HG02610 (cell line): ENCODE measurements at regions not wholly inside any gene's neighbourhood (a gene's known extent, or its start where the extent isn't known, plus 50 kb on each side); places are given as distances from the start of the nearest gene placed in this dataset.
"Not testable (repeated sequence)": the region's sequence is repeated elsewhere in the genome, so short reads cannot be mapped to it uniquely, and the experiment has no call there.

ENCODE experiments used
- ATAC-seq: cut with Tn5 transposase; IDR thresholded peaks from one replicate; pipeline ENCODE4 v1.9.1; 2021; ENCODE audit warnings: mild to moderate bottlenecking, moderate library complexity; ENCODE audit not compliant: unreplicated experiment

DNA sequence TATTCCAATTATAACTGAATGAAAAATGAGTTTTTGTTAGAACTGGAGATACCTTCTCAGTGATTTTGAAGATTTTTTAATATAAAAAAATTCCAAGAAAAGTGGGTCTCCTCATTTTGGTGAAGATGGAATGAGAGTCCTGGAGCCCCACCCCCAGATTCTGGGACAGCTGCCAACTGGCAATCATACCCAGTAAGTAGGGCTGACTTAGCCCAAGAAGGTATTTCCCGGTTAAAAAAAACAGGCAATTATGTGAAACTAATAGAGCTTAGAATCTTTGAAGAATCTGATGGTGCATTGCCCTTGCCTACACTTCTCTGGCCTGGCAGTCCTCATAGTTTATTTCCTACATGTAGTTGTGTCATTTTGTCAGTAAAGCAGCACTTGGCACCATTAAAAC, 52.8 kb upstream of the VWDE start:
- ATAC-seq, result no peak

DNA sequence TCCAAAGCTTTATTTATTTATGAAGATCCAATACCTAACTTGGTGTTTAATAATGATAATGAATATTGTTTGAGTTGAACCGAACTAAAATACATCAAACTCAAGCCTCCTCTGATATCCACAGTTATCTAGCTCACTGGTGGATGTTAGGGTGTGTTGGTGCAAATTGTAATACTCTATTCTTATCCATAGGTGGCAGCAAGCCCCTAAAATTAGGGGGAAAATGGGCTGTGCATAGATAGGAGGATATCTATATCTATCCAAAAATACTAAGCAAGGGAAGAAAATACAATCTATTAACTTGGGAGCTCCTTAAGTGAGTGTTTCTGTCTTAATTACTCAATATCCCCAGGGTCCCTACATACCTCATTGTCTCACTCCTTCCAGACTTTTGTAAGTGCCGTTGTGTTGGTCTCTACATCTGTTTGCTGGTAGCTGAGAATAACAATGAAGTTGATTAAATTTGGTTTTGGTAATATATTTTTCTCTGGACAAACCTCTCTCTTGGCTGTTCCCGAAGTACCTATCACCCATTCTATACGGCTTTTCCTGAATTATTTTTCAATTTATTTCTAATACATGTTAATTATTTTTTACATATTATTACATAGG, 55.0 kb upstream of the VWDE start:
- ATAC-seq, result peak; percentile 97

GRCh38 chr7:12467837-12468236, 64.2 kb upstream of the VWDE start:
- ATAC-seq, result no peak

- ATAC-seq, result no peak
Observed at GRCh38 chr7:12469568-12469967, 65.9 kb upstream of the VWDE start.

GRCh38 chr7:12470930-12471329, 67.3 kb upstream of the VWDE start:
- no peak for ATAC-seq

DNA sequence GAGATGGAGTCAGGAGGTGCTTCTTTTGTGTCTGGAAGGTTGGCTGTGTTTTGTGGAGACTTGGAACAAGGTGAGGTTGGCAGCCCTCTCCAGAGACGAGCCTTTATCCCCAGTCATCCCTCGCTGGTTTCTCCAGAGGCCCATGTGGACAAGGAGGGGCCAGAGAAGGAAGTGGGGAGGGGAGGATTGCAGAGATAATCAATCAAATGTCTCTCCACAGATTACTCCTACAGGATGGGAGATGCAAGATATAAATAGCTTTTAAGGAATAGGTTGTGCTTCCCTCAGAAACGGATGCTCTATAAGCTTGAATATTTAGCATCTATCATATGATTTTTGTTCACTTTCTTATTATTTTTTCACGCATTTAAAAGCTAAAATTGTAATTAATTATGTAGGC, 70.4 kb upstream of the VWDE start:
- no peak for ATAC-seq

- ATAC-seq, result no peak
Observed at GRCh38 chr7:12475362-12476063, 71.8 kb upstream of the VWDE start.

GRCh38 chr7:12477620-12478019, 74.0 kb upstream of the VWDE start:
- ATAC-seq, result no peak

DNA sequence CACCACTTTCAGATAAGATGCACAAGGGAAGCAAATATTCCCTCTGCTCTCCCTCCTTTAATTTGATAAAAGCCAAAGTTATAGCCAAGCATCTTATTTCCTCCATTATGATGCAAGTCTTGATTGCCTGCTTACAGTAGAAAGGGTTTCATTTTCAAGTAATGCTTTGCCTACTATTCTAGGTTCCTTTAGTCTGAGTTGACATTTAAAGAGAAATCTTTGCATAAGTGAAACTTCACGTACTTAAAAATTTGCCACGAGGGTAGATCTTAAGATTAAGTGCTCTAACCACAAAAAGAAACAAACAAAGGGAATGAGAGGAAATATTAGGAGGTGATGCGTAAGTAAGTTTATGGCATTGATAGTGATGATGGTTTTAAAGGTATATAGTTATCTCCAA, 78.1 kb upstream of the VWDE start:
- ATAC-seq, result peak; percentile 88

- no peak for ATAC-seq
Observed at GRCh38 chr7:12485845-12486244, 82.2 kb upstream of the VWDE start.

DNA sequence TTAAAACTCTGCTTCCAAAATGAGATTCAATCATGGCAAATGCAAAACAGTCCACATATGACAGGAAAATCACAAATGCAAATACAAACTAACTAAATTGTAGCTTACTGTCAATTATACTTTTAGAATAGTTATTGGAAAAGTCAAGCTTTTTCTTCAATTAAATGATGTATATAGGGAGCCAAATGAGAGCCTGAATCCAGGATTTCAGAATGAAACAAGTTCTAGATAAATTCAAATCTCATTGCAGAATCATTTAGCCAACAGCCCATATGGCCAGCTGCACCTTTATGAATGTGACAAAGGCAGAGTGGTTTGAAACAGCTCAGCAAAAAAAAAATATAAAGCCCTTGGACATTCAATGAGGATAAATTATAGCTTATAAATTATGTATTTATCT, 82.2 kb upstream of the SCIN start:
- no peak for ATAC-seq

- peak; percentile 61 for ATAC-seq
Observed at GRCh38 chr7:12490107-12490688, 80.3 kb upstream of the SCIN start.

DNA sequence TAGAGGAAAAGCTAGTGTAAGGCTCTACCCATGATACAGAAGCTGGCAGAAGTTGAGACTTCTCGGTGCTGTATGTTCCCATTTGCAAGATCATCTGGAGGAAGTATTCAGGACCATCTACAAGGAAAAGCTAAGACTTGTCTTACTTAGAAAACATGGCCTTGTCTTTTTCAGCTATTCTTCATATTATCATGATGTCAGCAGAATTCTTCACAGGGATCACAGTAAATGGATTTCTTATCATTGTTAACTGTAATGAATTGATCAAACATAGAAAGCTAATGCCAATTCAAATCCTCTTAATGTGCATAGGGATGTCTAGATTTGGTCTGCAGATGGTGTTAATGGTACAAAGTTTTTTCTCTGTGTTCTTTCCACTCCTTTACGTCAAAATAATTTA, 79.6 kb upstream of the SCIN start:
- ATAC-seq, result no peak

- no peak for ATAC-seq
Observed at GRCh38 chr7:12491526-12491925, 79.0 kb upstream of the SCIN start.

GRCh38 chr7:12493407-12493806, 77.1 kb upstream of the SCIN start:
- peak; percentile 62 for ATAC-seq

DNA sequence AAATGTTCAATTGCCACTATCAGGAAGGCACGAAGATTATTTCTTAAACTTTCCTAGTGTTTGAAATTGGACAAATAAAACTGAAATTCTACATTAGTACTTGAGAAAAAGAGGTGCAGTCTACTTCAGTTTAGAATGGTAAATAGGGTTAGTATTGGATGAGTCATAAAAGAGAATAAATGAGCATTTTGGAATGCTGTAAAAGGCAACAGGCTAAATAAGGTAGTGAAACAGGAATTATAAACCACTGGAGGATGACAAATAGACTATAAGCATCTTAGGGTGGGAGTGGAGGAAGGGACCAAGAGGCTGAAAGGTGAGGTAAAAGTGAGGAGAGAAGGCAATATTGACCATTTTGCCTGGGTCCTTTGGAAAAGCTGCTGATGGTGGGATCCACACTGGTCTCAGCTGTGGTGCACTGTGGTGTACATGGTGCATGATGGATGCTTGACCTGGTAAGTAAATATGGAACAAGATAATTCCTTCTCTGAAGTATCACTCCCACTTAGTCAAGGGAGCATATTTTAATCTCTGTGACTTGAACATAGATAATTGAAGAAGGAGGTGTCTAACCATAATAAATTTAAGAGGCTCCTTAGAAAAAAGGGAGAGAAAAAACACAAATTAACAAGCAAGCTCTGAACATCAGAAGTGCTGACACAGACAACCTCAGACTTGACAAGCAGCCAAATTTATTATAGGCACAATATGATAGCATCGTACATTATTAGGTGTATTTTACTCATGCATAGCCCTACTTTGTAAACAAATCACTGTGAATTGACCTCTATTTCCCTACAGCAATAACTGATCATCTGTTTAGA, 76.4 kb upstream of the SCIN start:
- peak; percentile 25 for ATAC-seq

- no peak for ATAC-seq
Observed at GRCh38 chr7:12494687-12495024, 75.9 kb upstream of the SCIN start.

DNA sequence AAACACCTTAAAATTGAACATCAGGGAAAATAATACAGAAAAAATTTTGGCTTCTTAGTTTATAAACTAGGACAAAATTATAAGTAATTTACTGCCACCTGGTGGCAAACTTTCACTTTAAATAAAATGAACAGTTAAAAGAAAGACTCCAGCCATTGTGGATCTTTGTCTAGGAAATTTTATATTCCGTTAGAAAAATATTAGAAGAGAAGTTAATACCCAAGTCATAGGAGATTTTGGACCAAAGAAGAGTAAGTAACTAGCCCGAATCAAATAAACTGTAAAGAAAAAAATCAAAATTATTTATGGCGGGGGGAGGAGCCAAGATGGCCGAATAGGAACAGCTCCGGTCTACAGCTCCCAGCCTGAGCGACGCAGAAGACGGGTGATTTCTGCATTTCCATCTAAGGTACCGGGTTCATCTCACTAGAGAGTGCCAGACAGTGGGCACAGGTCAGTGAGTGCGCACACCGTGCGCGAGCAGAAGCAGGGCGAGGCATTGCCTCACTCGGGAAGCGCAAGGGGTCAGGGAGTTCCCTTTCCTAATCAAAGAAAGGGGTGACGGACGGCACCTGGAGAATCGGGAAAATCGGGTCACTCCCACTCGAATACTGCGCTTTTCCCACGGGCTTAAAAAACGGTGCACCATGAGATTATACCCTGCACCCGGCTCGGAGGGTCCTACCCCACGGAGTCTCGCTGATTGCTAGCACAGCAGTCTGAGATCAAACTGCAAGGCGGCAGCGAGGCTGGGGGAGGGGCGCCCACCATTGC, 73.4 kb upstream of the SCIN start:
- ATAC-seq, result not testable (repeated sequence)

DNA sequence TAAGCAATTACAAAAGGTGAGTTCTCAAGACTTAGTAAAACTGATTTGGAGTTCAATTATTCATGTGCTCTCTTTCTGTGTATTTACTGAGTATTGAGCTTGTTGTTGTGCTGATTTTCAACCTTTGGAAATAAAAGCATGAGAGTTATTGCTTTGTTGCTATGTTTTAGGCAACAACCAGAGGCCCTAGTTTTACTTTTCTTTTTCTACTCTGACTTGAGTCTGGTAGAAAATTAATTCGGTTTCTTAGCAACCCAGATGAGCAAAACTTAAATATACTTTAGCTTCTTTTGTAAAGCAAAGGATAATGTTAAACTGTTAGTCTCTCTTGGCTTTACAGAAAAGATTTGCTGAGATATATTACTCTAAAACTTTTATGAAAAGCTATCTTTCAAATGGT, 66.4 kb upstream of the SCIN start:
- no peak for ATAC-seq

GRCh38 chr7:12508005-12508404, 62.5 kb upstream of the SCIN start:
- ATAC-seq, result no peak

DNA sequence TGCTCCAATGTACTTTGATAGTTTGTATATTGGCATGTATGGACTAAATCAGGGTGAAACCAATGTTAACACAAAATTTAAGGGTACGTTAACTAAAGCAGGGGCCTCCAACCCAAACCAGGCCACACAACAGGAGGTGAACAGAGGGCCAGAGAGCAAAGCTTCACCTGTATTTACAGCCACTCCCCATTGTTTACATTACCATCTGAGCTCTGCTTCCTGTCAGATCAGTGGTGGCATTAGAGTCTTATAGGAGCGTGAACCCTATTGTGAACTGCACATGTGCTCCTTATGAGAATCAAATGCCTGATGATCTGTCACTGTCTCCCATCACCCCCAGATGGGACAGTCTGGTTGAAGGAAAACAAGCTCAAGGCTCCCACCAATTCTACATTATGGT, 62.0 kb upstream of the SCIN start:
- ATAC-seq, result no peak
